ENCODE measurements at regions not wholly inside any gene's neighbourhood (a gene's known extent, or its start where the extent isn't known, plus 50 kb on each side); places are given as distances from the start of the nearest gene placed in this dataset.

DNA sequence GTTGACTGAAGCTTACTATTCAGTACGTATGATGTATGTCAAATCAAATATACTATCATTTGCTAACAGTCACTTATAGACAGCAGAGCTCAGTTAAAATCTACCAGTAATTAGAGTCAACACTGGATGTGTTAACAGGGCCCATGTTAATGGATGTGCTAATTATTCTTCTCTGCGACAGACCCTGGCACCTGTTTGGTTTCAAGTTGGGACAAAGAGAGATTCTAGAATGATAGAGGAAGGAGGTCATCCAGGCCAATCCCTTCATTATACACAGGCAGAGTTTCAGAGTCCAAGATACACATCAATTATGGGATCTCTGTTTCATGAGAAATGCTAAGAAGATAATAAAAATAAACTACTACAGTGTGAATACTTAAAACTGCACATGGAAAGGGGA, 615.0 kb downstream of the ZNF608 start:
- TF ChIP-seq TBP (IDR thresholded peaks at IDR 0.05; ENCODE audit: low read depth, low read length) (no peak), EZH2 (IDR thresholded peaks at IDR 0.05; ENCODE audit: low read depth, low read length, severe bottlenecking) (no peak), POLR2AphosphoS5 (IDR thresholded peaks at IDR 0.05; ENCODE audit: low read depth, low read length) (no peak), TAF1 (IDR thresholded peaks at IDR 0.05; ENCODE audit: low read depth, low read length) (no peak), POLR2A (IDR thresholded peaks at IDR 0.05; ENCODE audit: control extremely low read depth in 1 of 2, low read depth in 2 of 2, low read length in 2 of 2) (no peak), YY1 (IDR thresholded peaks at IDR 0.05; ENCODE audit: low read depth, low read length) (no peak), EGR1 (IDR thresholded peaks at IDR 0.05; ENCODE audit: borderline replicate concordance, low read depth, low read length) (no peak), GTF2F1 (IDR thresholded peaks at IDR 0.05; ENCODE audit: borderline replicate concordance, low read depth, low read length) (no peak), EP300 (IDR thresholded peaks at IDR 0.05; ENCODE audit: borderline replicate concordance in 1 of 2, low read depth in 2 of 2, low read length in 2 of 2) (no peak)
- TF ChIP-seq, protein P1, sequence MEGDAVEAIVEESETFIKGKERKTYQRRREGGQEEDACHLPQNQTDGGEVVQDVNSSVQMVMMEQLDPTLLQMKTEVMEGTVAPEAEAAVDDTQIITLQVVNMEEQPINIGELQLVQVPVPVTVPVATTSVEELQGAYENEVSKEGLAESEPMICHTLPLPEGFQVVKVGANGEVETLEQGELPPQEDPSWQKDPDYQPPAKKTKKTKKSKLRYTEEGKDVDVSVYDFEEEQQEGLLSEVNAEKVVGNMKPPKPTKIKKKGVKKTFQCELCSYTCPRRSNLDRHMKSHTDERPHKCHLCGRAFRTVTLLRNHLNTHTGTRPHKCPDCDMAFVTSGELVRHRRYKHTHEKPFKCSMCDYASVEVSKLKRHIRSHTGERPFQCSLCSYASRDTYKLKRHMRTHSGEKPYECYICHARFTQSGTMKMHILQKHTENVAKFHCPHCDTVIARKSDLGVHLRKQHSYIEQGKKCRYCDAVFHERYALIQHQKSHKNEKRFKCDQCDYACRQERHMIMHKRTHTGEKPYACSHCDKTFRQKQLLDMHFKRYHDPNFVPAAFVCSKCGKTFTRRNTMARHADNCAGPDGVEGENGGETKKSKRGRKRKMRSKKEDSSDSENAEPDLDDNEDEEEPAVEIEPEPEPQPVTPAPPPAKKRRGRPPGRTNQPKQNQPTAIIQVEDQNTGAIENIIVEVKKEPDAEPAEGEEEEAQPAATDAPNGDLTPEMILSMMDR (IDR thresholded peaks at IDR 0.05; ENCODE audit: control extremely low read depth in 1 of 3, insufficient read depth in 1 of 3, low read depth in 1 of 3, low read length in 3 of 3): no peak

Data from H1 (cell line).